ENCODE measurements at regions not wholly inside any gene's neighbourhood (a gene's known extent, or its start where the extent isn't known, plus 50 kb on each side); places are given as distances from the start of the nearest gene placed in this dataset.

GRCh38 chr18:42442656-42443055 lies 487.6 kb downstream of the PIK3C3 start:
- no peaks in the 10 kb centered on the region for H3K36me3 ChIP-seq (ENCODE audit: control insufficient read depth, insufficient read depth, low read length, severe bottlenecking)
- no peak overlapping the region for H3K9ac ChIP-seq (ENCODE audit: low read length)
- no peaks in the 10 kb centered on the region for H3K27me3 ChIP-seq (replicated peaks; ENCODE audit: control insufficient read depth, insufficient read depth, low read length)
- no peak for DNase-seq (ENCODE audit: low read depth)
- peaks cover 12% of the 10 kb centered on the region for H3K4me1 ChIP-seq (ENCODE audit: control insufficient read depth, insufficient read depth, low read length)
- H3K4me3 ChIP-seq (ENCODE audit: low read length), result no peak overlapping the region
- peaks cover 6% of the 10 kb centered on the region for H3K9me3 ChIP-seq (ENCODE audit: control insufficient read depth, low read length)

- Histone ChIP-seq H3K27me3 (replicated peaks; ENCODE audit: control insufficient read depth, insufficient read depth, low read length) (no peaks in the 10 kb centered on the region), H3K36me3 (ENCODE audit: control insufficient read depth, insufficient read depth, low read length, severe bottlenecking) (no peaks in the 10 kb centered on the region), H3K4me1 (ENCODE audit: control insufficient read depth, insufficient read depth, low read length) (peaks cover 12% of the 10 kb centered on the region), H3K4me3 (ENCODE audit: low read length) (no peak overlapping the region), H3K9ac (ENCODE audit: low read length) (no peak overlapping the region), H3K9me3 (ENCODE audit: control insufficient read depth, low read length) (peaks cover 11% of the 10 kb centered on the region)
- no peak for DNase-seq (ENCODE audit: low read depth)
Observed at GRCh38 chr18:42444349-42444748, 489.3 kb downstream of the PIK3C3 start.

GRCh38 chr18:42445359-42445758 lies 490.3 kb downstream of the PIK3C3 start:
- no peak for DNase-seq (ENCODE audit: low read depth)
- no peak overlapping the region for H3K4me3 ChIP-seq (ENCODE audit: low read length)
- H3K36me3 ChIP-seq (ENCODE audit: control insufficient read depth, insufficient read depth, low read length, severe bottlenecking), result no peaks in the 10 kb centered on the region
- peaks cover 11% of the 10 kb centered on the region for H3K9me3 ChIP-seq (ENCODE audit: control insufficient read depth, low read length)
- H3K27me3 ChIP-seq (replicated peaks; ENCODE audit: control insufficient read depth, insufficient read depth, low read length), result no peaks in the 10 kb centered on the region
- no peak overlapping the region for H3K9ac ChIP-seq (ENCODE audit: low read length)
- peaks cover 12% of the 10 kb centered on the region for H3K4me1 ChIP-seq (ENCODE audit: control insufficient read depth, insufficient read depth, low read length)

DNA sequence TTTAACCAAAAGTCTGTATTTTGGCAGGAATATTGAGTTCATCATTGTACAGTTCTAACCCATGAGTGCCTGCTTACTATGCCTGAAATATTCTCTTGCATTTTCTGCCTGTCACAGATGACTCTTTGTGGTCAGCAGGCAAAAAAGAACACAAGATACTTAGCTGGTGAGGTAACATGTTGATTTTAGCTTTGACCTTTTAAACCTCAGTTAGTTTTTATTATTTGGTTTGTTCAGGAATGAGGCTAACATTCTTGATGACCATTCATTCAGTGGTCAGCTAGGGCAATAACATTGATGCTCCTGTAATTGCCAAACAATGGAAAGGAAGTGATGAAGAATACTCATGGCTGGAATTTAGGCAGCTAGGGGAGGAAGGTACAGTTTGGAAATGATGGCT lies 491.2 kb downstream of the PIK3C3 start:
- no peaks in the 10 kb centered on the region for H3K27me3 ChIP-seq (replicated peaks; ENCODE audit: control insufficient read depth, insufficient read depth, low read length)
- H3K4me3 ChIP-seq (ENCODE audit: low read length), result no peak overlapping the region
- H3K9ac ChIP-seq (ENCODE audit: low read length), result no peak overlapping the region
- H3K36me3 ChIP-seq (ENCODE audit: control insufficient read depth, insufficient read depth, low read length, severe bottlenecking), result no peaks in the 10 kb centered on the region
- peaks cover 11% of the 10 kb centered on the region for H3K9me3 ChIP-seq (ENCODE audit: control insufficient read depth, low read length)
- DNase-seq (ENCODE audit: low read depth), result peak; percentile 0
- peaks cover 12% of the 10 kb centered on the region for H3K4me1 ChIP-seq (ENCODE audit: control insufficient read depth, insufficient read depth, low read length)

DNA sequence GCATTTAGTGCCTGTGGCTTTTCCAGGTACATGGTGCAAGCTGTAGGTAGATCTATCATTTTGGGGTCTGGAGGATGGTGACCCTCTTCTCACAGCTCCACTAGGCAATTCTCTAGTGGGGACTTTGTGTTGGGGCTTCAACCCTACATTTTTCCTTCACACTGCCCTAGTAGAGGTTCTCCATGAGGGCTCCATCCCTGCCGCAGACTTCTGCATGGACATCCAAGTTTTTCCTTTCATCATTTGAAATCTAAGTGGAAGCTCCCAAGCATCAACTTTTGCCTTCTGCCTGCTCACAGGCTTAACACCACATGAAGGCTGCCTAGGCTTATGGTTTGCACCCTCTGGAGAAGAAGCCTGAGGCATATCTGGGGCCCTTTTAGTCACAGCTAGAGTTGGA lies 492.7 kb downstream of the PIK3C3 start:
- H3K4me3 ChIP-seq (ENCODE audit: low read length), result no peak overlapping the region

DNA sequence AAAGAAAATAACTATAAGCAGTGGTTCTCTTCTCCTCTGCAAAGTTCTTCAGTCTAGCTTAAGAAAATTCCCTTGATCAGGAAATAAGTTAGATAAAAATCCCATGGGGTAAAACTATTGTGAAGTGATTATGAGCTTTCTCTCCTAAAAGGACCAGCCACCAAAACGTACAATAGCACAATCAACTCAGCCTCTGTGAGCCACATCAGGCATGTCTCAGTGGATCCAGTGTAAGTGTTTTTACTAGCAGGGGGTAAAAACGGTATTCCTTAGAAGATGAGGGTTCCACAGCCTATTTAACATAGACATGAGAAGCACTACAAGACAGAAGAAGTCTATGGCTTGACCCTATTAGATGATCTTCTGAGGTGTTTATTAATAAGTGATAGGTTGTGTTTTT lies 503.2 kb downstream of the PIK3C3 start:
- Histone ChIP-seq H3K9ac (ENCODE audit: low read length) (no peak overlapping the region), H3K36me3 (ENCODE audit: control insufficient read depth, insufficient read depth, low read length, severe bottlenecking) (no peaks in the 10 kb centered on the region), H3K4me3 (ENCODE audit: low read length) (no peak overlapping the region), H3K9me3 (ENCODE audit: control insufficient read depth, low read length) (no peaks in the 10 kb centered on the region), H3K4me1 (ENCODE audit: control insufficient read depth, insufficient read depth, low read length) (no peaks in the 10 kb centered on the region), H3K27me3 (replicated peaks; ENCODE audit: control insufficient read depth, insufficient read depth, low read length) (no peaks in the 10 kb centered on the region)
- no peak for DNase-seq (ENCODE audit: low read depth)

More for the DNA sequence above, 492.7 kb downstream of the PIK3C3 start:
- no peaks in the 10 kb centered on the region for H3K27me3 ChIP-seq (replicated peaks; ENCODE audit: control insufficient read depth, insufficient read depth, low read length)
- H3K36me3 ChIP-seq (ENCODE audit: control insufficient read depth, insufficient read depth, low read length, severe bottlenecking), result no peaks in the 10 kb centered on the region
- H3K4me1 ChIP-seq (ENCODE audit: control insufficient read depth, insufficient read depth, low read length), result peaks cover 12% of the 10 kb centered on the region
- no peak overlapping the region for H3K9ac ChIP-seq (ENCODE audit: low read length)
- H3K9me3 ChIP-seq (ENCODE audit: control insufficient read depth, low read length), result peaks cover 11% of the 10 kb centered on the region
- DNase-seq (ENCODE audit: low read depth), result no peak

DNA sequence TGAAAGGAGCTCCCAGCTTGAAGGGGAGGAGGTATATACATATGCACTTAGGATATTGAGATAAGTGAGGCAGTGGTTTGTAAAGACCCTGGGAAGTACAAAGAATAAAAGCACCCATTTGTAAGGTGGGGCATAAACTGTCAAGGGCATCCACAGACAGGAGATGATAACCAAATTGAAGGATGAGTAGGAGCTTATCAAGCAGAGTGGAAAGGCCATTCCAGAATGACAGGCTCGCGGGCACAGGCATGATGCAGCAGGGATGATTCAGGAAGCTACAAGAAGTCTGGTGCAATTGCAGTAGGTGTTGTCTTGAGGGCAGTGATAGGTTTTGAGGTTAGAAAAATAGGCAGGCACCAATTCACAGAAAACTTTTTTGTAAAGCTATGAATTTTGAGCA lies 504.8 kb downstream of the PIK3C3 start:
- H3K27me3 ChIP-seq (replicated peaks; ENCODE audit: control insufficient read depth, insufficient read depth, low read length), result no peaks in the 10 kb centered on the region
- H3K9ac ChIP-seq (ENCODE audit: low read length), result no peak overlapping the region
- H3K9me3 ChIP-seq (ENCODE audit: control insufficient read depth, low read length), result no peaks in the 10 kb centered on the region
- no peak overlapping the region for H3K4me3 ChIP-seq (ENCODE audit: low read length)
- H3K36me3 ChIP-seq (ENCODE audit: control insufficient read depth, insufficient read depth, low read length, severe bottlenecking), result no peaks in the 10 kb centered on the region
- DNase-seq (ENCODE audit: low read depth), result no peak
- H3K4me1 ChIP-seq (ENCODE audit: control insufficient read depth, insufficient read depth, low read length), result no peaks in the 10 kb centered on the region

- H3K4me1 ChIP-seq (ENCODE audit: control insufficient read depth, insufficient read depth, low read length), result no peaks in the 10 kb centered on the region
- H3K9ac ChIP-seq (ENCODE audit: low read length), result no peak overlapping the region
- H3K27me3 ChIP-seq (replicated peaks; ENCODE audit: control insufficient read depth, insufficient read depth, low read length), result no peaks in the 10 kb centered on the region
- H3K36me3 ChIP-seq (ENCODE audit: control insufficient read depth, insufficient read depth, low read length, severe bottlenecking), result no peaks in the 10 kb centered on the region
- no peak for DNase-seq (ENCODE audit: low read depth)
- H3K4me3 ChIP-seq (ENCODE audit: low read length), result no peak overlapping the region
- no peaks in the 10 kb centered on the region for H3K9me3 ChIP-seq (ENCODE audit: control insufficient read depth, low read length)
Observed at GRCh38 chr18:42471885-42472284, 516.9 kb downstream of the PIK3C3 start.

DNA sequence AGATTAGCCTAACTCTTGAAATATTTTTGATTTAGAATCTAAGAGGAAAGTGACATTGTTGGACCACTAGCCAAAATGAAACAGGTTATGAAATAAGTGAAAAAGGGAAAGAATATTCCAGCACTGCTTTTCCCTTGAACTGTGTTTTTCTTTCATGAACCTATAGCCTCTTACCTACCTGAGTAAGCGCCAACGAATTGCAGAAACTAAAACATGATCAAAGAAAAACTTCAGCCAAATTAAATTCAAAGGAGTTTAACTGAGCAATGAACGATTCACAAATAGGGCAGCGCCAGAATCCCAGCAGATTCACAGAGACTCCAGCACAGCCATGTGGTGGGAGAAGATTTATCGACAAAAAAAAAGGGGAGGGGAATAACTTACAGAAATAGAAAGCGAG lies 518.6 kb downstream of the PIK3C3 start:
- no peak overlapping the region for H3K9ac ChIP-seq (ENCODE audit: low read length)
- H3K9me3 ChIP-seq (ENCODE audit: control insufficient read depth, low read length), result no peaks in the 10 kb centered on the region
- no peaks in the 10 kb centered on the region for H3K27me3 ChIP-seq (replicated peaks; ENCODE audit: control insufficient read depth, insufficient read depth, low read length)
- H3K4me1 ChIP-seq (ENCODE audit: control insufficient read depth, insufficient read depth, low read length), result no peaks in the 10 kb centered on the region
- DNase-seq (ENCODE audit: low read depth), result no peak
- H3K36me3 ChIP-seq (ENCODE audit: control insufficient read depth, insufficient read depth, low read length, severe bottlenecking), result no peaks in the 10 kb centered on the region
- no peak overlapping the region for H3K4me3 ChIP-seq (ENCODE audit: low read length)

- H3K4me1 ChIP-seq (ENCODE audit: control insufficient read depth, insufficient read depth, low read length), result no peaks in the 10 kb centered on the region
- no peaks in the 10 kb centered on the region for H3K36me3 ChIP-seq (ENCODE audit: control insufficient read depth, insufficient read depth, low read length, severe bottlenecking)
- no peak overlapping the region for H3K9ac ChIP-seq (ENCODE audit: low read length)
- no peak for DNase-seq (ENCODE audit: low read depth)
- no peak overlapping the region for H3K4me3 ChIP-seq (ENCODE audit: low read length)
- no peaks in the 10 kb centered on the region for H3K27me3 ChIP-seq (replicated peaks; ENCODE audit: control insufficient read depth, insufficient read depth, low read length)
- H3K9me3 ChIP-seq (ENCODE audit: control insufficient read depth, low read length), result no peaks in the 10 kb centered on the region
Observed at GRCh38 chr18:42474577-42474976, 519.5 kb downstream of the PIK3C3 start.

DNA sequence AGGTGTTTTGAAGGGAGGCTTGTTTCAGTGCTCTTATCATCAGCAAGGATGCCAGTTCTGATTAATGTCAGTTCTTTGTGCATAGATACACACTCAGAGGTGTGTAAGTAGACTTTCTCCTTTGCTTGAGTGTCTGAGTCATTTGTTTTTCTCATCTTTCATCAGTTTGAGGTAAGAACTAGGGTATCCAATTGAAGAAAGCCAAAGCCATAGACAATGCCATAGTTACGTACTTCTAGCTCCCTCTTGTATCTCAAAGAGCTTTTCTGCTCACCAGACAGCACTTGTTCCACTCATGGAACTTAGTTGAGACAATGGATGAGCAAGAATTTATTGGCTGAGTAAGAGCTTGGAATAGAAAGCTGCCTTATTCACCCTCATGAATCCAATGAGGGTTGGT lies 520.1 kb downstream of the PIK3C3 start:
- DNase-seq (ENCODE audit: low read depth), result no peak
- Histone ChIP-seq H3K4me1 (ENCODE audit: control insufficient read depth, insufficient read depth, low read length) (no peaks in the 10 kb centered on the region), H3K36me3 (ENCODE audit: control insufficient read depth, insufficient read depth, low read length, severe bottlenecking) (no peaks in the 10 kb centered on the region), H3K9me3 (ENCODE audit: control insufficient read depth, low read length) (no peaks in the 10 kb centered on the region), H3K27me3 (replicated peaks; ENCODE audit: control insufficient read depth, insufficient read depth, low read length) (no peaks in the 10 kb centered on the region), H3K4me3 (ENCODE audit: low read length) (no peak overlapping the region), H3K9ac (ENCODE audit: low read length) (no peak overlapping the region)

- DNase-seq (ENCODE audit: low read depth), result no peak
- no peaks in the 10 kb centered on the region for H3K36me3 ChIP-seq (ENCODE audit: control insufficient read depth, insufficient read depth, low read length, severe bottlenecking)
- no peak overlapping the region for H3K4me3 ChIP-seq (ENCODE audit: low read length)
- peaks cover 3% of the 10 kb centered on the region for H3K4me1 ChIP-seq (ENCODE audit: control insufficient read depth, insufficient read depth, low read length)
- no peaks in the 10 kb centered on the region for H3K27me3 ChIP-seq (replicated peaks; ENCODE audit: control insufficient read depth, insufficient read depth, low read length)
- H3K9me3 ChIP-seq (ENCODE audit: control insufficient read depth, low read length), result no peaks in the 10 kb centered on the region
- no peak overlapping the region for H3K9ac ChIP-seq (ENCODE audit: low read length)
Observed at GRCh38 chr18:42477267-42477666, 522.2 kb downstream of the PIK3C3 start.
